Mucosa of descending colon (tissue), 3 donors: ENCODE measurements at regions not wholly inside any gene's neighbourhood (a gene's known extent, or its start where the extent isn't known, plus 50 kb on each side); places are given as distances from the start of the nearest gene placed in this dataset.
A peak's percentile ranks its signal among the peaks of the same experiment; 100 is the strongest.

Source experiments
- ATAC-seq: fragments of 200-7000 bp; cut with Tn5 transposase; one replicate; pipeline ENCODE4 v1.9.1; 2020; ENCODE audit warnings: mild to moderate bottlenecking, moderate library complexity
- DNase-seq, 3 donors: peaks; one replicate each; pipeline ENCODE4 v3.0.0-alpha.2; 2020
- H3K36me3 ChIP-seq: fragments of 200-600 bp; one replicate; pipeline ENCODE4 v1.8.0; 2021; ENCODE audit warnings: low read depth, mild to moderate bottlenecking
- H3K4me1 ChIP-seq: fragments of 200-600 bp; one replicate; pipeline ENCODE4 v1.8.0; 2021; ENCODE audit warnings: low read depth, mild to moderate bottlenecking
- H3K4me3 ChIP-seq: fragments of 200-600 bp; one replicate; pipeline ENCODE4 v1.8.0; 2021; ENCODE audit warnings: mild to moderate bottlenecking
- H3K9me3 ChIP-seq: fragments of 200-600 bp; one replicate; pipeline ENCODE4 v1.8.0; 2021; ENCODE audit warnings: mild to moderate bottlenecking
- CTCF ChIP-seq: fragments of 200-600 bp; IDR thresholded peaks from one replicate; pipeline ENCODE4 v1.8.0; 2022; ENCODE audit warnings: antibody characterized with exemption, mild to moderate bottlenecking
- intact Hi-C, 2 donors: fragments of 100-400 bp; cut with DNase I in 1 of 2; cut with micrococcal nuclease in 1 of 2; formaldehyde crosslinking; loops; one replicate each; pipeline versions ENCODE4 v1.11.0 to v1.11.1; 2022; cut with DNase I, micrococcal nuclease
- donor health status: DM: no; HTN: no; CAD: no; lungs with moderate emphysema.
- donor health status: DM: no; HTN: no; CAD: no.
- donor health status: DM: no; HTN: yes; CAD: no.

- Histone ChIP-seq H3K9me3 (no peaks in the 10 kb centered on the region), H3K4me3 (no peak overlapping the region), H3K36me3 (no peaks in the 10 kb centered on the region), H3K4me1 (peaks cover 10% of the 10 kb centered on the region)
- intact Hi-C loops: no loop called here
- no peak for ATAC-seq
- no peak for DNase-seq
- no peak for TF ChIP-seq CTCF
These were observed 70.8 kb upstream of the KDM7A start for GRCh38 chr7:140247559-140247958.

GRCh38 chr7:140245611-140246105 lies 68.9 kb upstream of the KDM7A start:
- Histone ChIP-seq H3K4me1 (peaks cover 19% of the 10 kb centered on the region), H3K9me3 (no peaks in the 10 kb centered on the region), H3K36me3 (no peaks in the 10 kb centered on the region), H3K4me3 (no peak overlapping the region)
- ATAC-seq: no peak
- no peak for DNase-seq
- intact Hi-C loops: no loop called here
- TF ChIP-seq CTCF: no peak

GRCh38 chr7:140242057-140243031 lies 65.6 kb upstream of the KDM7A start:
- Histone ChIP-seq H3K36me3 (no peaks in the 10 kb centered on the region), H3K4me3 (no peak overlapping the region), H3K9me3 (no peaks in the 10 kb centered on the region), H3K4me1 (peaks cover 46% of the 10 kb centered on the region)
- peak; percentile 69 to 72 (median 71) for DNase-seq
- ATAC-seq: peak; percentile 57
- intact Hi-C loops: no loop called here
- TF ChIP-seq CTCF: no peak

- ATAC-seq (peak; percentile 28), DNase-seq (peak in 2 of 3 donors; percentile 62 to 73)
- H3K4me1 ChIP-seq: peaks cover 64% of the 10 kb centered on the region
- no peak overlapping the region for H3K4me3 ChIP-seq
- TF ChIP-seq CTCF: no peak
- H3K36me3 ChIP-seq: no peaks in the 10 kb centered on the region
- H3K9me3 ChIP-seq: no peaks in the 10 kb centered on the region
- intact Hi-C loops: loop anchor here in 1 of 2 donors (10.0 kb wide), 1 partner anchor 65 kb away; the partner anchor contains the start of gene KDM7A
These were observed 62.8 kb upstream of the KDM7A start for GRCh38 chr7:140239653-140239935.

GRCh38 chr7:140238778-140239652 lies 62.2 kb upstream of the KDM7A start:
- Histone ChIP-seq H3K36me3 (no peaks in the 10 kb centered on the region), H3K4me1 (peaks cover 65% of the 10 kb centered on the region), H3K4me3 (no peak overlapping the region), H3K9me3 (no peaks in the 10 kb centered on the region)
- no peak for TF ChIP-seq CTCF
- DNase-seq (peak; percentile 89 to 96 (median 91)), ATAC-seq (peak; percentile 78)
- intact Hi-C loops: loop anchor here in 1 of 2 donors (10.0 kb wide), 1 partner anchor 64 kb away; the partner anchor contains the start of gene KDM7A
